Activated CD8-positive, alpha-beta T cell treated with anti-CD3 and anti-CD28 coated beads for 36 hours (primary cell): ENCODE measurements at regions not wholly inside any gene's neighbourhood (a gene's known extent, or its start where the extent isn't known, plus 50 kb on each side); places are given as distances from the start of the nearest gene placed in this dataset.
"Not testable (repeated sequence)": the region's sequence is repeated elsewhere in the genome, so short reads cannot be mapped to it uniquely, and the experiment has no call there.

Experiments used
- ATAC-seq: fragments of 200-7000 bp; cut with Tn5 transposase; one replicate; pipeline ENCODE4 v1.10.0; 2021; ENCODE audit warnings: mild to moderate bottlenecking, moderate library complexity
- CTCF ChIA-PET: fragments of 350-600 bp; sonication (Branson Sonifier 250); formaldehyde crosslinking; loops from one replicate; lab custom pipeline; 2021; ENCODE audit warnings: antibody characterized with exemption; lab: Charles Lee
- POLR2A ChIA-PET: fragments of 350-600 bp; sonication (Branson Sonifier 250); formaldehyde crosslinking; loops from one replicate; lab custom pipeline; 2021; ENCODE audit warnings: antibody characterized with exemption; lab: Charles Lee
- DNase-seq: peaks from one replicate; pipeline ENCODE4 v3.0.0-alpha.2; 2020
- H3K27ac Mint-ChIP-seq: one replicate; pipeline ENCODE4 v1.8.0; 2021; ENCODE audit warnings: mild to moderate bottlenecking, mixed read lengths
- H3K27me3 Mint-ChIP-seq: one replicate; pipeline ENCODE4 v1.8.0; 2021; ENCODE audit warnings: mixed read lengths
- H3K36me3 Mint-ChIP-seq: one replicate; pipeline ENCODE4 v1.8.0; 2021; ENCODE audit warnings: low read depth, mixed read lengths
- H3K4me1 Mint-ChIP-seq: one replicate; pipeline ENCODE4 v1.8.0; 2021; ENCODE audit warnings: low read depth, mixed read lengths
- H3K4me3 Mint-ChIP-seq: one replicate; pipeline ENCODE4 v1.8.0; 2021; ENCODE audit warnings: mild to moderate bottlenecking, moderate library complexity, mixed read lengths
- H3K9me3 Mint-ChIP-seq: one replicate; pipeline ENCODE4 v1.8.0; 2021; ENCODE audit warnings: mixed read lengths
- CTCF ChIP-seq: fragments of 200-600 bp; IDR thresholded peaks from one replicate; pipeline ENCODE4 v1.8.0; 2022; ENCODE audit warnings: antibody characterized with exemption, mild to moderate bottlenecking
- intact Hi-C: fragments of 100-400 bp; cut with micrococcal nuclease; formaldehyde crosslinking; loops from one replicate; pipeline ENCODE4 v1.10.0; 2022

GRCh38 chr20:58033026-58033536, 195.4 kb downstream of the ANKRD60 start:
- no peak for TF ChIP-seq CTCF
- H3K4me3 Mint-ChIP-seq: no peak overlapping the region
- no peak overlapping the region for H3K27ac Mint-ChIP-seq
- ATAC-seq (no peak), DNase-seq (no peak)
- peaks cover 2% of the 10 kb centered on the region for H3K4me1 Mint-ChIP-seq
- ChIA-PET POLR2A (no interaction called here), CTCF (no interaction called here)
- intact Hi-C loops: no loop called here
- H3K9me3 Mint-ChIP-seq: no peaks in the 10 kb centered on the region
- peaks cover 12% of the 10 kb centered on the region for H3K27me3 Mint-ChIP-seq
- no peaks in the 10 kb centered on the region for H3K36me3 Mint-ChIP-seq

- TF ChIP-seq CTCF: no peak
- peaks cover 2% of the 10 kb centered on the region for H3K4me1 Mint-ChIP-seq
- CTCF ChIA-PET: no interaction called here
- POLR2A ChIA-PET: no interaction called here
- intact Hi-C loops: no loop called here
- H3K27ac Mint-ChIP-seq: no peak overlapping the region
- DNase-seq: no peak
- H3K9me3 Mint-ChIP-seq: no peaks in the 10 kb centered on the region
- no peak overlapping the region for H3K4me3 Mint-ChIP-seq
- peaks cover 12% of the 10 kb centered on the region for H3K27me3 Mint-ChIP-seq
- no peak for ATAC-seq
- no peaks in the 10 kb centered on the region for H3K36me3 Mint-ChIP-seq
These were observed 195.9 kb downstream of the ANKRD60 start for GRCh38 chr20:58032599-58032998.

- H3K27ac Mint-ChIP-seq, ATAC-seq, DNase-seq, H3K36me3 Mint-ChIP-seq, CTCF ChIA-PET, intact Hi-C loops, POLR2A ChIA-PET, H3K4me3 Mint-ChIP-seq, H3K9me3 Mint-ChIP-seq, H3K4me1 Mint-ChIP-seq: not testable (repeated sequence)
- H3K27me3 Mint-ChIP-seq: peaks cover 15% of the 10 kb centered on the region
These were observed 197.1 kb downstream of the ANKRD60 start for GRCh38 chr20:58031350-58031749.

- H3K4me3 Mint-ChIP-seq: no peak overlapping the region
- DNase-seq: peak; percentile 32
- H3K9me3 Mint-ChIP-seq: no peaks in the 10 kb centered on the region
- peak; percentile 20 for TF ChIP-seq CTCF
- H3K27me3 Mint-ChIP-seq: peaks cover 13% of the 10 kb centered on the region
- POLR2A ChIA-PET: no interaction called here
- no peak for ATAC-seq
- H3K36me3 Mint-ChIP-seq: no peaks in the 10 kb centered on the region
- no peak overlapping the region for H3K27ac Mint-ChIP-seq
- CTCF ChIA-PET: interaction anchor here (1.3 kb wide), 1 partner anchor 130 kb away, joined by 3 read pairs; no protein-coding TSS in a partner anchor
- intact Hi-C loops: no loop called here
- H3K4me1 Mint-ChIP-seq: peaks cover 2% of the 10 kb centered on the region
These were observed 200.3 kb downstream of the ANKRD60 start for GRCh38 chr20:58028123-58028522.

GRCh38 chr20:58026361-58026760, 202.1 kb downstream of the ANKRD60 start:
- ChIA-PET POLR2A (no interaction called here), CTCF (no interaction called here)
- DNase-seq (no peak), ATAC-seq (no peak)
- no peaks in the 10 kb centered on the region for H3K9me3 Mint-ChIP-seq
- no peak for TF ChIP-seq CTCF
- peaks cover 13% of the 10 kb centered on the region for H3K27me3 Mint-ChIP-seq
- H3K4me3 Mint-ChIP-seq: no peak overlapping the region
- H3K4me1 Mint-ChIP-seq: no peaks in the 10 kb centered on the region
- H3K27ac Mint-ChIP-seq: no peak overlapping the region
- intact Hi-C loops: no loop called here
- no peaks in the 10 kb centered on the region for H3K36me3 Mint-ChIP-seq
